HUES64 (cell line): ENCODE measurements at regions not wholly inside any gene's neighbourhood (a gene's known extent, or its start where the extent isn't known, plus 50 kb on each side); places are given as distances from the start of the nearest gene placed in this dataset.

ENCODE experiments used
- H3K27ac ChIP-seq: 2 replicates; pipeline ENCODE4 v1.7.0; 2013; ENCODE audit warnings: low read depth, low read length, inconsistent platforms
- H3K27me3 ChIP-seq: 2 replicates; pipeline ENCODE4 v1.6.1; 2013; ENCODE audit warnings: mild to moderate bottlenecking, low read length; ENCODE audit not compliant: insufficient read depth
- H3K36me3 ChIP-seq: 2 replicates; pipeline ENCODE4 v1.6.1; 2013; ENCODE audit warnings: mild to moderate bottlenecking, low read length; ENCODE audit not compliant: insufficient read depth
- H3K4me1 ChIP-seq: 2 replicates; pipeline ENCODE4 v1.6.1; 2013; ENCODE audit warnings: mild to moderate bottlenecking, low read length, moderate library complexity; ENCODE audit not compliant: insufficient read depth
- H3K4me3 ChIP-seq: 2 replicates; pipeline ENCODE4 v1.5.1; 2013; ENCODE audit warnings: mild to moderate bottlenecking, low read length, moderate library complexity
- H3K9ac ChIP-seq: 2 replicates; pipeline ENCODE4 v1.6.1; 2013; ENCODE audit warnings: mild to moderate bottlenecking, low read depth, low read length
- H3K9me3 ChIP-seq: 2 replicates; pipeline ENCODE4 v1.6.1; 2013; ENCODE audit warnings: low read depth, low read length; ENCODE audit not compliant: insufficient read depth
- WGBS: fragments of 150-250, 120-280 bp; methylation state at CpG from one replicate; pipeline ENCODE4 v1.1.7; 2013; ENCODE audit warnings: missing lambda C conversion rate; 5-methylcytosine and 5-hydroxymethylcytosine counted together

GRCh38 chr10:44264244-44264643 lies 120.7 kb downstream of the CXCL12 start:
- WGBS: 88% methylated on average over 4 of the region's 4 CpGs
- H3K9ac ChIP-seq: no peak overlapping the region
- H3K27ac ChIP-seq: no peak overlapping the region
- H3K4me1 ChIP-seq: peaks cover 1% of the 10 kb centered on the region
- no peak overlapping the region for H3K4me3 ChIP-seq
- H3K27me3 ChIP-seq: no peaks in the 10 kb centered on the region
- no peaks in the 10 kb centered on the region for H3K36me3 ChIP-seq
- H3K9me3 ChIP-seq: peaks cover 12% of the 10 kb centered on the region; the same call in 1 of the 2 replicates

GRCh38 chr10:44263771-44264170 lies 121.1 kb downstream of the CXCL12 start:
- WGBS: 96% methylated on average over 3 of the region's 3 CpGs
- Histone ChIP-seq H3K27ac (no peak overlapping the region), H3K9me3 (peaks cover 12% of the 10 kb centered on the region; the same call in 1 of the 2 replicates), H3K36me3 (no peaks in the 10 kb centered on the region), H3K9ac (no peak overlapping the region), H3K4me3 (no peak overlapping the region), H3K4me1 (peaks cover 6% of the 10 kb centered on the region), H3K27me3 (no peaks in the 10 kb centered on the region)

GRCh38 chr10:44262551-44263251 lies 122.2 kb downstream of the CXCL12 start:
- no peak overlapping the region for H3K9ac ChIP-seq

GRCh38 chr10:44261710-44262455 lies 123.0 kb downstream of the CXCL12 start:
- H3K27me3 ChIP-seq: no peaks in the 10 kb centered on the region
- H3K4me1 ChIP-seq: peaks cover 11% of the 10 kb centered on the region
- H3K36me3 ChIP-seq: no peaks in the 10 kb centered on the region
- H3K9me3 ChIP-seq: peaks cover 6% of the 10 kb centered on the region; the same call in 1 of the 2 replicates
- H3K9ac ChIP-seq: no peak overlapping the region
- H3K27ac ChIP-seq: no peak overlapping the region
- WGBS: 92% methylated on average over 7 of the region's 7 CpGs
- no peak overlapping the region for H3K4me3 ChIP-seq

More at GRCh38 chr10:44262551-44263251, 122.2 kb downstream of the CXCL12 start:
- Histone ChIP-seq H3K27ac (no peak overlapping the region), H3K36me3 (no peaks in the 10 kb centered on the region), H3K9me3 (peaks cover 12% of the 10 kb centered on the region; the same call in 1 of the 2 replicates), H3K27me3 (no peaks in the 10 kb centered on the region), H3K4me3 (no peak overlapping the region), H3K4me1 (peaks cover 11% of the 10 kb centered on the region)
- 95% methylated on average over 5 of the region's 6 CpGs for WGBS

GRCh38 chr10:44261296-44261695 lies 123.6 kb downstream of the CXCL12 start:
- H3K36me3 ChIP-seq: no peaks in the 10 kb centered on the region

GRCh38 chr10:44260286-44260928 lies 124.5 kb downstream of the CXCL12 start:
- Histone ChIP-seq H3K4me3 (no peak overlapping the region), H3K9me3 (no peaks in the 10 kb centered on the region), H3K4me1 (peaks cover 11% of the 10 kb centered on the region), H3K36me3 (no peaks in the 10 kb centered on the region), H3K9ac (no peak overlapping the region), H3K27ac (no peak overlapping the region), H3K27me3 (no peaks in the 10 kb centered on the region)
- WGBS: 96% methylated on average over 13 of the region's 13 CpGs

More at GRCh38 chr10:44261296-44261695, 123.6 kb downstream of the CXCL12 start:
- H3K27ac ChIP-seq: no peak overlapping the region
- no peaks in the 10 kb centered on the region for H3K27me3 ChIP-seq
- no peak overlapping the region for H3K9ac ChIP-seq
- WGBS: 95% methylated on average over 16 of the region's 16 CpGs
- H3K4me3 ChIP-seq: no peak overlapping the region
- H3K4me1 ChIP-seq: peaks cover 11% of the 10 kb centered on the region
- no peaks in the 10 kb centered on the region for H3K9me3 ChIP-seq

- Histone ChIP-seq H3K4me1 (peaks cover 11% of the 10 kb centered on the region), H3K9ac (no peak overlapping the region), H3K36me3 (no peaks in the 10 kb centered on the region), H3K27me3 (no peaks in the 10 kb centered on the region), H3K4me3 (no peak overlapping the region), H3K27ac (no peak overlapping the region), H3K9me3 (no peaks in the 10 kb centered on the region)
- WGBS: 94% methylated on average over 7 of the region's 7 CpGs
Observed at GRCh38 chr10:44259090-44259874, 125.6 kb downstream of the CXCL12 start.

GRCh38 chr10:44258460-44259089 lies 126.3 kb downstream of the CXCL12 start:
- 80% methylated on average over 3 of the region's 4 CpGs for WGBS

GRCh38 chr10:44258019-44258418 lies 126.9 kb downstream of the CXCL12 start:
- WGBS: 65% methylated on average over 3 of the region's 3 CpGs
- Histone ChIP-seq H3K36me3 (no peaks in the 10 kb centered on the region), H3K9me3 (no peaks in the 10 kb centered on the region), H3K27me3 (no peaks in the 10 kb centered on the region), H3K4me1 (peaks cover 11% of the 10 kb centered on the region), H3K9ac (no peak overlapping the region), H3K27ac (no peak overlapping the region), H3K4me3 (no peak overlapping the region)

More at GRCh38 chr10:44258460-44259089, 126.3 kb downstream of the CXCL12 start:
- Histone ChIP-seq H3K4me1 (peaks cover 11% of the 10 kb centered on the region), H3K9ac (no peak overlapping the region), H3K27me3 (no peaks in the 10 kb centered on the region), H3K9me3 (no peaks in the 10 kb centered on the region), H3K4me3 (no peak overlapping the region), H3K27ac (no peak overlapping the region), H3K36me3 (no peaks in the 10 kb centered on the region)

- peaks cover 13% of the 10 kb centered on the region for H3K4me1 ChIP-seq
- no peak overlapping the region for H3K9ac ChIP-seq
- no peaks in the 10 kb centered on the region for H3K36me3 ChIP-seq
- H3K27ac ChIP-seq: no peak overlapping the region
- WGBS: 95% methylated on average over 5 of the region's 5 CpGs
- no peak overlapping the region for H3K4me3 ChIP-seq
- no peaks in the 10 kb centered on the region for H3K27me3 ChIP-seq
- no peaks in the 10 kb centered on the region for H3K9me3 ChIP-seq
Observed at GRCh38 chr10:44253769-44254462, 131.0 kb downstream of the CXCL12 start.
